Activated CD4-positive, alpha-beta T cell treated with anti-CD3 and anti-CD28 coated beads, Interleukin-2, amount 50 U/mL, for 24 hours (primary cell): ENCODE measurements at regions not wholly inside any gene's neighbourhood (a gene's known extent, or its start where the extent isn't known, plus 50 kb on each side); places are given as distances from the start of the nearest gene placed in this dataset.

Source experiments
- DNase-seq, 2 donors: peaks; one replicate each; pipeline ENCODE4 v3.0.0-alpha.2; 2020; ENCODE audit warnings: low read depth in 1 of 2, low spot score in 1 of 2

GRCh38 chr3:82773207-82773606 is 1011.8 kb upstream of the GBE1 start:
- no peak for DNase-seq

- no peak for DNase-seq
Observed at GRCh38 chr3:82764521-82764920, 1003.1 kb upstream of the GBE1 start.

GRCh38 chr3:82761858-82762257 is 1000.4 kb upstream of the GBE1 start:
- DNase-seq = no peak

- no peak for DNase-seq
Observed at GRCh38 chr3:82745544-82745943, 984.1 kb upstream of the GBE1 start.

DNA sequence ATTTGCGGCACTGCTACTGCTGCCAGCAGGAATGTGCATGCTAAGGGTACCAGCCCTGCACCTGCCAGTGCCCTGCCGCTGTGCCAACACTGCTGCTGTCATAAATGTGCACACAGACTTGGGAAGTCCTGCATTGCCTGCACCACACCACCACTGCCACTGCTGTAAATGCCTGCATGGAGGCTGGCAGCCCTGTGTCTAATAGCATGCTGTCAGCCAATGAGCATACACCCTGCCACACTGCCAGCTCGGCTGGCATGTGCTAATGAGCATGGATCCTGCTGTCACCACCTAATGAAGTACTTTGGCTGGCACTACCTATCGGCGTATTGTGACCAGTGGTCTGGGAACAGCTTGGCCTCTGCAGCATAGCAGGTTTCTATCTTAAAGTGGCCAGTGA is 981.8 kb upstream of the GBE1 start:
- no peak for DNase-seq

GRCh38 chr3:82741346-82741745 is 979.9 kb upstream of the GBE1 start:
- DNase-seq = no peak

GRCh38 chr3:82739390-82739789 is 977.9 kb upstream of the GBE1 start:
- DNase-seq = no peak

GRCh38 chr3:82736696-82737277 is 975.3 kb upstream of the GBE1 start:
- no peak for DNase-seq

DNA sequence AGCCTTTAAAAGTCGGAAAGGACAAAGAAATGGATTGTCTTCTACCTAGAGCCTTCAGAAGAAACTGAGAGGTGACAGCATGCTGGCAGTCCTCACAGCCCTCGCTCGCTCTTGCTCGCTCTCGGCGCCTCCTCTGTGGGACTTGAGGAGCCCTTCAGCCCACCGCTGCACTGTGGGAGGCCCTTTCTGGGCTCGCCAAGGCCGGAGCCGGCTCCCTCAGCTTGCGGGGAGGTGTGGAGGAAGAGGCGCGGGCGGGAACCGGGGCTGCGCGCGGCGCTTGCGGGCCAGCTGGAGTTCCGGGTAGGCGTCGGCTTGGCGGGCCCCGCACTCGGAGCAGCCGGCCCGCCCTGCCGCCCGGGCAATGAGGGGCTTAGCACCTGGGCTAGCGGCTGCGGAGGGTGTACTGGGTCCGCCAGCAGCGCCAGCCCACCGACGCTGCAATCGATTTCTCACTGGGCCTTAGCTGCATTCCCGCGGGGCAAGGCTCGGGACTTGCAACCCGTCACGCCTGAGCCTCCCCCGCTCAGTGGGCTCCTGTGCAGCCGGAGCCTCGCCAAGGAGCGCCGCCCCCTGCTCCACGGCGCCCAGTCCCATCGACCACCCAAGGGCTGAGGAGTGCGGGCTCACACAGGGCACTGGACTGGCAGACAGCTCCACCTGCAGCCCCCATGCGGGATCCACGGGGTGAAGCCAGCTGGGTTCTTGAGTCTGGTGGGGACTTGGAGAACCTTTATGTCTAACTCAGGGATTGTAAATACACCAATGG is 953.8 kb upstream of the GBE1 start:
- no peak for DNase-seq

- DNase-seq = no peak
Observed at GRCh38 chr3:82707035-82707434, 945.6 kb upstream of the GBE1 start.

DNA sequence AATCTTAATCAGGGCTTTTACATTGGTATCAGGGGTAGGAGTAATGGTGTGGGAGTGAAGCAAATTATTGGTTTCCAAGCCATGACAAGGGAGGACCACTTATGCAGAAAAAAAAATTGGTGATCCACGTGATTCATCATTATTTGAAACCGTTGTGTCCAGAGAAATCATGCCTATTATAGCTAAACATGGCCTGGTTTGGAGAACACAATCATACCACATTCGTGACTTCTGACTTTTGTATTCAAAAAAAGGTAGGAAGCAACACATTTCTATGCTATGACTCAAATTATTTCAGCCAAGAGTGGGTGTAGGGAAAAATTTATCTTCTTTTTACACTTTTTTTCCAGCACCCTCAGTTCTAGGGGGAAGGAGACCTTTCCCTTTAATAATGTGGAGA is 924.3 kb upstream of the GBE1 start:
- no peak for DNase-seq

DNA sequence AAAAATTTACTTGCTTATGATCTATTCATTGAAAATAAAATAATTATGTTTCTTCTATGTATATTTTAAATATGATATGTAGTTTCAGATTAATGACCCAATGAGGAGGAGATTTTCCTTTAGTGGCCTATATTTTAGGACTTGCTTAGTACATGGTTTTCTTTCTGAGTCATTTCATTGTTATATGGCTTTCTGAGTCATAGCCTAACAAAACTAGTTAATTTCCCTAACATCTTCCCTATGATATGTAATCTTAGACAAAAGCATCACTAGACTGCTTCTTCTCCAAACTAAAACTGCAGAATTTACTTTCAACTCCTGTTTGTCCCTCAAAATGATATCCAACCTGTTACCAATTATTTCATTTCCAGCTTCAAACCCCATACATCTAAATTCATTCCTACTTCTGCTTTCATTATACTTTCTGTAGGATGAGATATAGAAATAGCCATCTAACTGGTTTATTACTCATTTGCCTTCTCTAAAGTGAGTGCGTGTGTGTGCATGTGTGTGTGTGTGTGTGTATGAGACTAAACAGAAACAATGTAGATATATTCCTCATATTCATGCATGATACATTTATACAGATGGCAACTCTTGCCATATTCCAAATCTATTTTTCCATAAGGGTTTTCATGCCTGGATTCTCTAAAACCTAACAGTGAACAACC is 915.0 kb upstream of the GBE1 start:
- DNase-seq = no peak

DNA sequence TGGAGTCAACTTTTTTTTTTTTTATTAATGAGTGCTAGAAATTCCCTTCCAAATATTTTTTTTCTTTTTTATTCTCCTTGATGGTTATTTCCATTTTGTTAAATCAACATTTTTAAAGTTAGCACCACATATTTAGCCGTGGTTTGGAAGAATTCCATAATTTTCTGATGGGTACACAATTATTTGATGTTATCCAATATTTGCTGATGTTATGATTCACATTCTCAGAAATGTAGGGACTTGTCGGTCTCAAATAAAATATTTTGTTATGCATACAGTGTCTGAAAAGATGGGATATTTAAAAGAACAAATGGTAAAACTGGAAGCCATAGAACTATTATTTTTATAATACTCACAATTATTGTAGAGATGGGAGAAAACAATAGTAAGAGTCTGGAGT is 911.5 kb upstream of the GBE1 start:
- no peak for DNase-seq

DNA sequence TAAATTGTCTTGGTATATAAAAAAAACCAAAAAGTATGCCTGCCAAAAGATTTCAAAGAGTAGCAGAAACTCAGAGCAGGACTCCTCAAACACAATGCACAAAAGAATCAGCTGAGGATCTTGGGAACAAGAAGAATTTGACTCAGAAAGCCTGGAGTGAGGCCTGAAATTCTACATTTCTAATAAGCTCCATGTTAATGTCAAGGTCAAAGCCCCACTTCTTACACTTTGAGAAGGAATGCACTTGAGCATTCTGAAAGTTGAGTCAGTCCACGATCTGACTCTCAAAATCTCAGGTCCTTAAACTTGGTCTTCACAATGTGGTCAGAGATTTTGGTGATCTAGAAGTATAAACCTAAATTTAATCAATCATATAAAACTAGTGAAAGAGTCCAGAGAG is 910.0 kb upstream of the GBE1 start:
- no peak for DNase-seq

GRCh38 chr3:82654708-82655107 is 893.3 kb upstream of the GBE1 start:
- no peak for DNase-seq

- DNase-seq = no peak
Observed at GRCh38 chr3:82643948-82644347, 882.5 kb upstream of the GBE1 start.

DNA sequence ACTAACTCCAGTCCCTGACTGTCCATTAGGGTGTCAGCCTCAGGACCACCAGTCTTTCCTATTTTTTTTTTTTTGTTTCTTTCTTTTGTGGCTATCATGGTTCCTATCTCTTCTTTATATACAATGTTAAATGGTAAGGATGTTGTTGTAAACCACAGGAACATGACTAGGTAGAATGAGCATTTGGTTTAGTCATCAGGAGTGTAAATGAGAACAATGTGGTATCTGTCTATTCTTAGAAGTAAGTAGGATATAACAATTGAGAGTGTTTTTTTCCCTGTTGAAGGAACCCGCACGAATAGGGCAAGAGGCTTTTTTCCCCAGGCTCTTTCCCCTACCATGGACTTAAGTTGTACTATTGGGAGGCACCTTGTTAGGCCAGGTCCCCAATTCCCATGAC is 880.3 kb upstream of the GBE1 start:
- no peak for DNase-seq

GRCh38 chr3:82640254-82640653 is 878.8 kb upstream of the GBE1 start:
- no peak for DNase-seq

- DNase-seq = no peak
Observed at GRCh38 chr3:82637574-82637973, 876.1 kb upstream of the GBE1 start.

GRCh38 chr3:82636177-82636576 is 874.7 kb upstream of the GBE1 start:
- DNase-seq = no peak

- no peak for DNase-seq
Observed at GRCh38 chr3:82633319-82633718, 871.9 kb upstream of the GBE1 start.

GRCh38 chr3:82629937-82630336 is 868.5 kb upstream of the GBE1 start:
- no peak for DNase-seq
